GM21786 (cell line): ENCODE measurements at regions not wholly inside any gene's neighbourhood (a gene's known extent, or its start where the extent isn't known, plus 50 kb on each side); places are given as distances from the start of the nearest gene placed in this dataset.
"Not testable (repeated sequence)": the region's sequence is repeated elsewhere in the genome, so short reads cannot be mapped to it uniquely, and the experiment has no call there.

Experiments
- ATAC-seq: cut with Tn5 transposase; IDR thresholded peaks from one replicate; pipeline ENCODE4 v1.9.1; 2021; ENCODE audit not compliant: unreplicated experiment

GRCh38 chr1:55814967-55815366, 599.8 kb upstream of the USP24 start:
- no peak for ATAC-seq

DNA sequence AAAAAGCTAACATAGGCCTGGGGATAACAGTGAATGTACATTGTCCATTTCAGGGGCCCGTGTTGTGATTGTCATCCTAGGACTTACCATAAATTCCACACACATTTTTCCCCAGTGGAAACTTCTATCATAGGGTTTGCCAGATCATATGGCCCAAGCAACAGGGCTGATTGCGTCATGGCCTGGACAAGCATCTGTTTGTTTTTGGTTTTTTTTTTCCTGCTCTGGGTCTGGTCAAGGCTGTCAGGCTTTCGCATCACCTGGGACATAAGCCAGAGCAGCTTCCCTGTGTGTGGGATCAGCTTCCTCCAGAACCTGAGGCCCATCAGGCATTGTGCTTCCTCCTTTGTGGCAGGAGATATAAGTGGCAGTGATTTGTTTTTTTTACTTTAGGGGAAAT, 598.5 kb upstream of the USP24 start:
- no peak for ATAC-seq

DNA sequence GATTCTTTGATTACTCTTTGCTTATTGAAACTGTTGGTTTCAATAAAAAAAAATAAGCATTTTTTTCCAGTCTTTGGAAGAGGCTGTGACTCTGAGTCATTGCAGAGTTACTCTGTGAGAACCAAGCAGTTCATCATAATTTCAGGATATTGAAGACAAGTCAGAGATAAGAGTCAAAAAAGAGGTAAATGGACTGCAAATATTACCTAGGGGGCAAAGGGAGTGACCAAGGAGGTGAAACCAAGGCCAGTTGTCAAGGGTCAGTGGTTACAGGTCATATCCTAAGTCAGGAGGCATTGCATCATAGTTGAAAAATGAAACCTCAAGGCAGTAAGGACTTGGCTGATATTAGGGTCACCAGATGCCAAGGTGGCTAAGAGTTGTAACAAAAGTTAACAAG, 597.1 kb upstream of the USP24 start:
- ATAC-seq: no peak

- ATAC-seq: no peak
Observed at GRCh38 chr1:55808263-55808662, 593.1 kb upstream of the USP24 start.

DNA sequence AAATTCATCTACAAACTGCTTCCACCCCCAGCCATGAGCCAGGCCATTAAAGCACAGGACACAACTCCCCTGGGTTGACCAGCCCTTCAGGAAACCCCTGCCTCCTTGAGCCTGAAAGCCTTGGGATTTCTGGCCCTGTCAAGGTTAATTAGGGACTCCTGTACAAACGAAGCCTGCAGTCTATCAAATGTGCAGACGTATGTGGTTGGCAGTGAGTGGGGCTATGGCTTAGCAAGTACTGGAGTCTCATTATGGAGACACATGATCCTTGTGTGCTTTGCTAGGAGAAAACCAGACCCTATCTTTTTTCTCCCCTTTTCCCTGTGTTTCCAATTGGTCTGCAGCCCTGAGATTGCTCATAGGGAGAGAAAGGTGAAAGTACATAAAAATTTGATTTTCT, 588.3 kb upstream of the USP24 start:
- ATAC-seq: no peak

DNA sequence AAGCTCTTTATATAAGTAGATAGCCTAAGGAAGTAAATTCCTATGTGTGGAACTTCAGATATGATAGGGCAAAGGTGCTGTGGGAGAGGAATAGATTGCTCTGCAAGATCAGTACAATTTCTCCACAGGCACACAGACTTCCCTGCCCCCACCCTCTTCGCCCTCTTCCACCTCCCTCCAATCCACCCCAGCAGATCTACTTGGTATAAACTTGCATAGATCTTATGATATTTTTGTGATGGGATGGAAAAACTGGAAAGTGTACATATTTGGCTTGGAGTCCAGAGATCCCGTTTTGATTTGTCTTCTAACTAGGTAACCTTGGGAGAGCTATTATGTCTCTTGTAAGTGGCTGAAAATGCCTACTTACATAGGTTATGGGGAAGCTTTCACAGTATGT, 586.3 kb upstream of the USP24 start:
- no peak for ATAC-seq

DNA sequence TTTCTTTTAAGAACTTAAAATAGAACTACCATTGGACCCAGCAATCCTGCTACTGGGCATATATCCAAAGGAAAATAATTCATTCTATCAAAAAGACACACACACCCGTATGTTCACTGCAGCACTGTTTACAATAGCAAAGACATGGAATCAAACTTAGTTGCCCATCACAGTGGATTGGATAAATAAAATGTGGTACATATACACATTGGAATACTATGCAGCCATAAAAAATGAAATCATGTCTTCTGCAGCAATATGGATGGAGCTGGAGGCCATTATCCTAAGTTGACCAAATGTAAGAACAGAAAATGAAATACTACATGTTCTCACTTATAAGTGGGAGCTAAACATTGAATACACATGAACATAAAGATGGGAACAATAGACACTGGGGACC, 585.3 kb upstream of the USP24 start:
- no peak for ATAC-seq

GRCh38 chr1:55793856-55794255, 578.7 kb upstream of the USP24 start:
- ATAC-seq: no peak

DNA sequence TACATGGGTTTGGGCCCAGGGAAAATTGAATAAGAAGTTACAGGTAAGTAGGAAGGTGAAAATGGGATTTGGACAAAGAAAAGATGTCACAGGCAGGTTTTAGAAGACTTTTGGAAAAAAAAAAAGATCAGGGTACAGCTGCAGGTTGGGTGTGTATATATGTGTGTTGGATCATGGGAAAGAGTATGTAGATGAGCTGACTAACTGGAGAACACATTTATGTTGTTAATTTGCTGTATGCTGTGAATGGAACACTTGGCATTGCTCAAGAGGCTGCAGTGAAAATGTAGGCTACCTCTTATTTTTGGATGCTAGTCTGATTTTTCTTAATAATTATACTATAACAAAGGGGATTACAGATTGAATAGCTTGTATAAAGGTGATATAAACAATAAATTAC, 577.7 kb upstream of the USP24 start:
- ATAC-seq: no peak

DNA sequence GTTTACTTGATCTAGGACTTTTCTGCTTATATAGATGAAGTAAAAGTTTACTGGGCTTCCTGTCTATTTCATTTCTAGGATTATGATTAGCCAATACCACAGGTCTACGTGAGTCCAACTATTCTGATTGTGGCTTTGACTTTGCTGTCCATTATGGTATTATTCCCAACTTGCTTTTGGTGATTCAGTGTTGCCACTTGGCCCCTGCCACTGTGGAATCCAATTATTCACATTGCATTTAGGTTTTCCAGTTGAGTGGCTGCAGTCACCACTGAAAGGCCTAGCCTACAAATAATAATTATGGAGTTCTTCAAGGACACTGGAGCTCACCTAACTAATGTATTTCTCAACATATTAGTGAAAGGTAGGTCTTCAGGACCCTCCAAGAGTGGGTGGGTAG, 574.3 kb upstream of the USP24 start:
- no peak for ATAC-seq

GRCh38 chr1:55786396-55786795, 571.2 kb upstream of the USP24 start:
- no peak for ATAC-seq

DNA sequence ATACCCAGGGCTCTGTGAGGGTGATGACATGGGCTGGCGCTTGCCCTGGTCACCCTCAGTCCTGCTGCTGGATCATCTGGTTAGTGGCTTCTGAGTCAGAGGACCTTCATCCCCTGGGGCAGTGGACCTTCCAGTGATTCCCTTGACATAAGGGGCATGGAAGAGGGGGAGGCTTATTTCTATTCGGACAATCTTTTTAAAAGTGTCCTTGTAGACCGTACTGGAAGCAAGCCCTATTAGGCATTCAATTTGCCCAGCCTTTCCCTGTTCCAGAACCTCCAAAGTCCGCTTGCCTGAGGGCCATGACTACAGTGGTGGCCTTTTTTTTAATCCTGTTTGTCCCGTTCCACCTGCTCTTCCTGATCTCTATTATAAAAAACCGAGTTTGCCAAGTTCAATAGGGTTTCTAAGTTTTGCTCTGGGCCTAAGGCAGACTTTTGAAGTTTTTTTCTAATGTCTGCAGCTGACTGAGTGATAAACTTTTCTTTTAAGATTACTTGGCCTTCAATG, 569.8 kb upstream of the USP24 start:
- not testable (repeated sequence) for ATAC-seq

DNA sequence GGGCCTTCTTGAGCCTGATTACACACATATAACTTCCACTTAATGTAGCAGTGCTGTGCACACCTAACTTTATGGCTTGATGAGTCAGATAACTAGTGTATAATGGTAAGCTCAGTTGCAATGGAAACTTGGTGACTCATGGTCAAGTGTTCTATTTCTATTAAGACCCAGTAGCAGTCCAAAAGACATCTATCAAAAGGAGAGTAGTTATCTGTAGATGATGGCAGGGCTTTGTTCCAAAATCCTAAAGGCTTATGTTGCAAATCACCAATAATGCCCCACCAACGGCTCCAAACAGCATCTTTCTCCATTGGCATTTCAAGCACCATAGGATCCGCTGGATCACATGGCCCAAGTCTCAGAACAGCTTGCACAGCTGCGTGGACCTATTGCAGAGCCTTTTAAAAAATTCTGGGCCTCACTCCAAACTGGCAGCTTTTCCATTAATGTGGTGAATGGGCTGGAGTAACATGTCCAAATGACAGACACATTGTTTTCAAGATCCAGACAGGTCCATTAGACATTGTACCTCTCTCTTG, 566.8 kb upstream of the USP24 start:
- no peak for ATAC-seq

DNA sequence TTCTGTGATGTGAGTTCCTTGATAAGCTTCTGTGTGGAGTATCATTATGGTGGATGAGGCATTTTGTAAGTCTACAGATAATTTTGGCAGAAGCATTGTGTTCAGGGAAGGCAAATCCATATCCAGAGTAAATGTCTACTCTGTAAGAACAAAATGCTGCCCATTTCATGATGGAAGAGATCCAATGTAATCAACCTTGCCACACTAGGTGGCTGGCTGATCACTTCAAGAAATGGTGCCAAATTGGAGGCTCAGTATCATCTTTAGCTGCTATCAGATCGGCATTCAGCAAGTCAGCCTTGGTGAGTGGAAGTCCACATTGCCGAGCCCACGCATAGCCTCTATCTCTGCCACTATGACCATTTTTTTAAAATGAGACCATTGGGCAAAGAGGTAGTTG, 565.8 kb upstream of the USP24 start:
- ATAC-seq: no peak

DNA sequence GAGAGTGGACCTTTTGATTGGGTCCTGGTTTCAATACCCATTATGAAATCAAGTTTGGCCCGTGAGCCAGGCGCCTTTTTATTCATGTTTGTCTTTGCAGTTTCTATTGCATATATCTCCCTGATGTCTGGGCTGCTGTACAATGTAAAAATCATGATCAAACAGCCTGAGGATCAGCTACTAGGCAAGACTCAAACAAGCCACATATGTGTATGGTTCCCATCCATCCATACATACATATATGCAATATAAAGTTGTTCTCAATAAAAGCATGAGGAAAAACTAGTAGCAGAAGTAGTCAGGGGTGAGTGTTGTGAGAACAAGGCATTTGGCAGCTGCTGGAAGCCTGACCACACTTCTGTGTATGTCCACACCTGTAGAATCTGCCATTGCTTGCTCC, 562.4 kb upstream of the USP24 start:
- no peak for ATAC-seq

DNA sequence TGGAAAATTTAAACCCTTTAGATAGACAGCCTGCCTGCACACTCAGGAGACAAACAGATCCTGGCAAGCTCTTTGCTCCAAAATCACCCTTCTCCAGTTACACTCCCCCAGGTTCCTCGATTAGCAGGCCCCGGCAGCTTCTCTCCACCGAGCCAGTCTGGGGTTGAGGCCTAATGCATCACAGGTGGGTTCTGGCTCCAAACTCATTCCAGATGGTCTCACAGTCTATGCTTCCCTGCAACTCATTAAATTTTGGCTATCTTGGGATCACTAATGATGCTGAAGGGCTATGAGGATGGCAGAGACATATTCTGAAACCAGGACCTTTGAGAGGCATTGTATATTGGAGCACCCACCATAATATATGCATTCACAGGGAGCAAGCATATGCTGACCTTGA, 559.8 kb upstream of the USP24 start:
- no peak for ATAC-seq

GRCh38 chr1:55774446-55774845, 559.3 kb upstream of the USP24 start:
- ATAC-seq: no peak

- ATAC-seq: no peak
Observed at GRCh38 chr1:55773211-55773940, 558.2 kb upstream of the USP24 start.

DNA sequence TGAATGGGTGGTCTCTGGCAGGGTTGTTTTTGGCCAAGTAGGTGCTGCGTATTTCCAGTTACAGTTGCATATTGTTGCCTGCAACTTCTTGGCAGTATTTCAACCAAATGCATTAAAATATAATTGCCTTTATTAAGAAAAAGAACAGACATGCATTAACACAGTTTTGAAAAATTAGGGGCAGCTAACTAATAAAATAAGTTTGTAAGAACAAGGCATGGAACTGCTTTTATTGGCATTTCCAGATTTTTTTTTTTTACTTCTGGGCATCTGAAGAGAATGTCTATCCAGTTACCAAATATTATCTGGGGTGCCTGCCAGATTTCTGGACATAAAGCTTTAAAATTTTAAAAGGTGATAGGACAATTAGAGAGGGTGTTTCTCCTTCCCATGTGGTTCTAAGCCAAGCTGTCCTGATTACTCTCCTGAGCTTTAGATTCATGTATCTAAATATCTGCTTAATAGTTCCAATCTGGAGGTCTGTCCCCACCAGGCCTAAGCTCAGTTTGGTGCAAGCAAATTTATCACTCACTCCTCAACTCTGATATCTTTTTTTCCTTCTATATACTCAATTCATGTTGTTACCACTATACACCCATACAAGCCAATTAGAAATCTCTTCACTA, 553.3 kb upstream of the USP24 start:
- ATAC-seq: no peak

DNA sequence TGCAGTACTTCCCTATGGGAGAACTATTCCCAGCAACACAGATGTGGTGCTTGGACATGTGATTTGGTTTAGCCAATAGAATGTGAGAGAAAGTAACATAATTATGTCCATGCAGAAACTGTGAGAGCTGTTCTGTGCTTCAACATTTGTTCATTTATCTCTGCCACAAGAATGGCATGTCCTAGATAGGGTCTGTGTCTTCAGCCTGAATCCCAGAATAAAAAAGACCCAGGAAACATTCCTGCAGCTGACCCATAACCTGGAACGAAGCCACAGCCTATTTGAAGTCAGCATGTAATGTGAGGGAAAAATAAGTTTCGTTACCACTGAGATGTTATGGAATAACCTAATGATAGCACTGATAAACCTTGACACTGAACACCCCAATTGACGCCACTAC, 552.0 kb upstream of the USP24 start:
- no peak for ATAC-seq

GRCh38 chr1:55765505-55765904, 550.3 kb upstream of the USP24 start:
- ATAC-seq: not testable (repeated sequence)

GRCh38 chr1:55751776-55752175, 536.6 kb upstream of the USP24 start:
- no peak for ATAC-seq

- no peak for ATAC-seq
Observed at GRCh38 chr1:55750628-55750995, 535.4 kb upstream of the USP24 start.
